ENCODE measurements at regions not wholly inside any gene's neighbourhood (a gene's known extent, or its start where the extent isn't known, plus 50 kb on each side); places are given as distances from the start of the nearest gene placed in this dataset.

DNA sequence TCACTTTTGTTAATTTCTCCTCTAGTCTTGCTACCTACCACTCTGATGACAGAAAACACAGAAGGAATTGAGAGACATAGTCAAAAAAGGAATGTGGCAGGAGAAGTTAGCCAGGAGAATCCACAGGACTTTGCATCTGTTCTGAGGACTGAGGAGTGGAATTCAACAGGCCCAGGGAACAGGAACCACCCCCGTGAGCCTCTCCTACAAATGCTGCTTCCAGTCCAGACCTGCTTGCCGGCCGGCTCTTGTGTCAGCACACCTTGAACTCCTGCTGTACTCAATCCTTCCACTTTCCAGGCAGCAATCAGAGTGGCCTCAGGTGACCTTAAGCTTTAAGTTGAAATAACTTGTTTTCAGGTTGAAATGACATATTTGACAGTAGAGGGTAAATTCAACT, 903.1 kb downstream of the BCL11B start:
- TF ChIP-seq, protein P1, sequence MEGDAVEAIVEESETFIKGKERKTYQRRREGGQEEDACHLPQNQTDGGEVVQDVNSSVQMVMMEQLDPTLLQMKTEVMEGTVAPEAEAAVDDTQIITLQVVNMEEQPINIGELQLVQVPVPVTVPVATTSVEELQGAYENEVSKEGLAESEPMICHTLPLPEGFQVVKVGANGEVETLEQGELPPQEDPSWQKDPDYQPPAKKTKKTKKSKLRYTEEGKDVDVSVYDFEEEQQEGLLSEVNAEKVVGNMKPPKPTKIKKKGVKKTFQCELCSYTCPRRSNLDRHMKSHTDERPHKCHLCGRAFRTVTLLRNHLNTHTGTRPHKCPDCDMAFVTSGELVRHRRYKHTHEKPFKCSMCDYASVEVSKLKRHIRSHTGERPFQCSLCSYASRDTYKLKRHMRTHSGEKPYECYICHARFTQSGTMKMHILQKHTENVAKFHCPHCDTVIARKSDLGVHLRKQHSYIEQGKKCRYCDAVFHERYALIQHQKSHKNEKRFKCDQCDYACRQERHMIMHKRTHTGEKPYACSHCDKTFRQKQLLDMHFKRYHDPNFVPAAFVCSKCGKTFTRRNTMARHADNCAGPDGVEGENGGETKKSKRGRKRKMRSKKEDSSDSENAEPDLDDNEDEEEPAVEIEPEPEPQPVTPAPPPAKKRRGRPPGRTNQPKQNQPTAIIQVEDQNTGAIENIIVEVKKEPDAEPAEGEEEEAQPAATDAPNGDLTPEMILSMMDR (IDR thresholded peaks at IDR 0.05) = no peak
- no peak for TF ChIP-seq POLR2A (IDR thresholded peaks at IDR 0.05)
- TF ChIP-seq EP300 (IDR thresholded peaks at IDR 0.05) = no peak

All from suprapubic skin (tissue), 3 donors.